Esophagus squamous epithelium (tissue), 5 donors: ENCODE measurements at regions not wholly inside any gene's neighbourhood (a gene's known extent, or its start where the extent isn't known, plus 50 kb on each side); places are given as distances from the start of the nearest gene placed in this dataset.

Experiments
- DNase-seq: peaks from one replicate; lab custom pipeline; 2025; lab: John Stamatoyannopoulos, UW
- H3K27ac ChIP-seq, 4 donors: fragments of 200-600 bp; sonication (generic); one replicate each; pipeline ENCODE4 v1.5.1; 2016 to 2019; ENCODE audit warnings: mild to moderate bottlenecking in 1 of 4
- H3K27me3 ChIP-seq, 4 donors: fragments of 200-600 bp; sonication (generic); 1 replicate in 3 of 4; 2 replicates in 1 of 4; pipeline versions ENCODE4 v1.5.1 to v1.6.0; 2017 to 2021; ENCODE audit warnings: antibody characterized with exemption in 1 of 4
- H3K36me3 ChIP-seq, 3 donors: fragments of 200-600 bp; sonication (generic); one replicate each; pipeline ENCODE4 v1.5.1; 2016 to 2019
- H3K4me1 ChIP-seq, 3 donors: fragments of 200-600 bp; sonication (generic); one replicate each; pipeline ENCODE4 v1.5.1; 2017 to 2019
- H3K4me3 ChIP-seq, 4 donors: fragments of 200-600 bp; sonication (generic); 1 replicate in 3 of 4; 2 replicates in 1 of 4; pipeline ENCODE4 v1.5.1; 2016 to 2019; ENCODE audit warnings: mild to moderate bottlenecking in 2 of 4, moderate library complexity in 1 of 4
- H3K9me3 ChIP-seq, 3 donors: fragments of 200-600 bp; sonication (generic); one replicate each; pipeline ENCODE4 v1.5.1; 2016 to 2019
- CTCF ChIP-seq, 6 experiments: fragments of 450-650 bp in 4 of 6; fragments of 200-600 bp in 2 of 6; sonication (generic) in 2 of 6; IDR thresholded peaks; one replicate each; pipeline ENCODE4 v1.5.1; 2016 to 2019; ENCODE audit warnings: antibody characterized with exemption in 6 of 6, mild to moderate bottlenecking in 4 of 6, moderate library complexity in 4 of 6
- POLR2A ChIP-seq, 4 donors: fragments of 450-650 bp; IDR thresholded peaks; one replicate each; pipeline ENCODE4 v1.6.1; 2017; ENCODE audit warnings: antibody characterized with exemption in 4 of 4, mild to moderate bottlenecking in 4 of 4, moderate library complexity in 3 of 4
- WGBS, 2 donors: methylation state at CpG; one replicate each; pipeline ENCODE4 v1.1.5; 2018; 5-methylcytosine and 5-hydroxymethylcytosine counted together
- intact Hi-C: fragments of 100-400 bp; cut with DNase I; formaldehyde crosslinking; loops from one replicate; pipeline ENCODE4 v1.15.0; 2022
- donor health status: DM: yes; HTN: yes; CAD: no.

- intact Hi-C loops, result no loop called here
- Histone ChIP-seq H3K4me1 (peaks cover 0 to 12% (median under 1%) of the 10 kb centered on the region in 3 donors), H3K4me3 (no peak overlapping the region), H3K36me3 (no peaks in the 10 kb centered on the region), H3K27me3 (peaks cover 0 to 34% (median 0%) of the 10 kb centered on the region in 4 donors), H3K9me3 (no peaks in the 10 kb centered on the region), H3K27ac (no peak overlapping the region)
- no peak for DNase-seq
- no peak for TF ChIP-seq CTCF (IDR thresholded peaks at IDR 0.05)
- no peak for TF ChIP-seq POLR2A (IDR thresholded peaks at IDR 0.05)
- WGBS, 2 donors, result 19 to 34% methylated on average over 10 of the region's 10 CpGs
Observed at GRCh38 chr1:48099072-48099773, 102.0 kb upstream of the TRABD2B start.

GRCh38 chr1:48093696-48094528 is 96.7 kb upstream of the TRABD2B start:
- peak; percentile 17 for DNase-seq
- H3K9me3 ChIP-seq, result no peaks in the 10 kb centered on the region
- H3K4me3 ChIP-seq, result peak overlapping the region in 1 of 4 donors; percentile 31
- H3K27ac ChIP-seq, result peak overlapping the region in 3 of 4 donors; percentile 28 to 62 (median 54)
- peaks cover 0 to 57% (median 0%) of the 10 kb centered on the region in 4 donors for H3K27me3 ChIP-seq
- 9 to 16% methylated on average over 19 to 20 of the region's 24 CpGs for WGBS, 2 donors
- TF ChIP-seq POLR2A (IDR thresholded peaks at IDR 0.05) (no peak), CTCF (IDR thresholded peaks at IDR 0.05) (peak in 5 of 6 experiments; percentile 84 to 98 (median 95))
- H3K4me1 ChIP-seq, result peaks cover 0 to 20% (median 3%) of the 10 kb centered on the region in 3 donors
- intact Hi-C loops, result no loop called here
- no peaks in the 10 kb centered on the region for H3K36me3 ChIP-seq

DNA sequence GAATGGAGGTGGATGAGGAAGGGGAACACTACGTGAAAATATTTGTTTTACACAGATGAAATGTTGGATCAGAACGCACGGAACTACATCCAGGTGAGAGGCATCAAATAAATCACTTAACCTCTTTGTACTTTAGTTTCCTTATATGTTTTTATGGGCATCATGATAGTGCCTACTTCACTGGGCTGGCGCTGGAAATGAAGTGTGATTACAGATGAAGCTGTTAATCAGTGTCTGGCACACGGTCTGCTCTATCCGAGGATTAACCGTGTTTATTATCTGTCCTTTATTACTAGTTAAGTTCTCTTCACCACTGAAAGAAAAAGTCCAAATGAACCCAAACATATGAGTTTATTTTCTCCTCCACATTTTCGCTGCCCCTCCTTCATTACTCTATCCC is 96.0 kb upstream of the TRABD2B start:
- intact Hi-C loops, result no loop called here
- no peaks in the 10 kb centered on the region for H3K36me3 ChIP-seq
- H3K4me3 ChIP-seq, result no peak overlapping the region
- TF ChIP-seq CTCF (IDR thresholded peaks at IDR 0.05) (no peak), POLR2A (IDR thresholded peaks at IDR 0.05) (no peak)
- 25 to 27% methylated on average over 8 of the region's 8 CpGs for WGBS, 2 donors
- DNase-seq, result no peak
- no peak overlapping the region for H3K27ac ChIP-seq
- peaks cover 0 to 51% (median 0%) of the 10 kb centered on the region in 4 donors for H3K27me3 ChIP-seq
- peaks cover 0 to 17% (median 3%) of the 10 kb centered on the region in 3 donors for H3K4me1 ChIP-seq
- H3K9me3 ChIP-seq, result no peaks in the 10 kb centered on the region

- H3K36me3 ChIP-seq, result no peaks in the 10 kb centered on the region
- no peak for TF ChIP-seq POLR2A (IDR thresholded peaks at IDR 0.05)
- no peak for TF ChIP-seq CTCF (IDR thresholded peaks at IDR 0.05)
- H3K4me3 ChIP-seq, result no peak overlapping the region
- no peak overlapping the region for H3K27ac ChIP-seq
- H3K9me3 ChIP-seq, result no peaks in the 10 kb centered on the region
- intact Hi-C loops, result no loop called here
- H3K4me1 ChIP-seq, result peaks cover 0 to 17% (median 3%) of the 10 kb centered on the region in 3 donors
- DNase-seq, result no peak
- 68 to 81% methylated on average over 7 of the region's 7 CpGs for WGBS, 2 donors
- peaks cover 0 to 44% (median 0%) of the 10 kb centered on the region in 4 donors for H3K27me3 ChIP-seq
Observed at GRCh38 chr1:48092401-48092800, 95.2 kb upstream of the TRABD2B start.
